ENCODE measurements at regions not wholly inside any gene's neighbourhood (a gene's known extent, or its start where the extent isn't known, plus 50 kb on each side); places are given as distances from the start of the nearest gene placed in this dataset.

DNA sequence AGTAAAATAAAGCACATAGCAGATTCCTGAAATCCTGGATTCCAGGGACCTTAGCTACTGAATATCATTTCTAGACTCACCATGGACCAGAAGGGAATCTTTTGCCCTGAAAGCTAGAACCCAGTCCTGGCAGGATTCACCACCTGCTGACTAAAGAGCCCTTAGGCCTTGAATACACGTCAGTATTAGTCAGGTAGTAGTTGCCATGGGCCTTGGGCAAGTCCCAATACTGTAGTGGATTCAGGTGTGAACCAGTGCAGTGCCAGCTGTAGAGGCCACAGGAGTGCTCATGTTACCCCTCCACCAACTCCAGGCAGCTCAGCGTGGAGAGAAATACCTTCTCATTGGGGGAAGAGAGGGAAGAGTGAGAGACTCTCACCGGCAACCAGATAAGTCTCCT, 64.1 kb upstream of the UBQLN2 start:
- TF ChIP-seq NFIC (IDR thresholded peaks at IDR 0.05; ENCODE audit: low read depth, low read length) = no peak
- TF ChIP-seq, protein P1, sequence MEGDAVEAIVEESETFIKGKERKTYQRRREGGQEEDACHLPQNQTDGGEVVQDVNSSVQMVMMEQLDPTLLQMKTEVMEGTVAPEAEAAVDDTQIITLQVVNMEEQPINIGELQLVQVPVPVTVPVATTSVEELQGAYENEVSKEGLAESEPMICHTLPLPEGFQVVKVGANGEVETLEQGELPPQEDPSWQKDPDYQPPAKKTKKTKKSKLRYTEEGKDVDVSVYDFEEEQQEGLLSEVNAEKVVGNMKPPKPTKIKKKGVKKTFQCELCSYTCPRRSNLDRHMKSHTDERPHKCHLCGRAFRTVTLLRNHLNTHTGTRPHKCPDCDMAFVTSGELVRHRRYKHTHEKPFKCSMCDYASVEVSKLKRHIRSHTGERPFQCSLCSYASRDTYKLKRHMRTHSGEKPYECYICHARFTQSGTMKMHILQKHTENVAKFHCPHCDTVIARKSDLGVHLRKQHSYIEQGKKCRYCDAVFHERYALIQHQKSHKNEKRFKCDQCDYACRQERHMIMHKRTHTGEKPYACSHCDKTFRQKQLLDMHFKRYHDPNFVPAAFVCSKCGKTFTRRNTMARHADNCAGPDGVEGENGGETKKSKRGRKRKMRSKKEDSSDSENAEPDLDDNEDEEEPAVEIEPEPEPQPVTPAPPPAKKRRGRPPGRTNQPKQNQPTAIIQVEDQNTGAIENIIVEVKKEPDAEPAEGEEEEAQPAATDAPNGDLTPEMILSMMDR (IDR thresholded peaks at IDR 0.05 in 2 of 3, conservative IDR thresholded peaks at IDR 0.05 in 1 of 3; ENCODE audit: control insufficient read depth in 2 of 3, extremely low read depth in 1 of 3, insufficient read depth in 1 of 3, low read depth in 3 of 3, low read length in 3 of 3) = no peak
- TF ChIP-seq, protein P2, sequence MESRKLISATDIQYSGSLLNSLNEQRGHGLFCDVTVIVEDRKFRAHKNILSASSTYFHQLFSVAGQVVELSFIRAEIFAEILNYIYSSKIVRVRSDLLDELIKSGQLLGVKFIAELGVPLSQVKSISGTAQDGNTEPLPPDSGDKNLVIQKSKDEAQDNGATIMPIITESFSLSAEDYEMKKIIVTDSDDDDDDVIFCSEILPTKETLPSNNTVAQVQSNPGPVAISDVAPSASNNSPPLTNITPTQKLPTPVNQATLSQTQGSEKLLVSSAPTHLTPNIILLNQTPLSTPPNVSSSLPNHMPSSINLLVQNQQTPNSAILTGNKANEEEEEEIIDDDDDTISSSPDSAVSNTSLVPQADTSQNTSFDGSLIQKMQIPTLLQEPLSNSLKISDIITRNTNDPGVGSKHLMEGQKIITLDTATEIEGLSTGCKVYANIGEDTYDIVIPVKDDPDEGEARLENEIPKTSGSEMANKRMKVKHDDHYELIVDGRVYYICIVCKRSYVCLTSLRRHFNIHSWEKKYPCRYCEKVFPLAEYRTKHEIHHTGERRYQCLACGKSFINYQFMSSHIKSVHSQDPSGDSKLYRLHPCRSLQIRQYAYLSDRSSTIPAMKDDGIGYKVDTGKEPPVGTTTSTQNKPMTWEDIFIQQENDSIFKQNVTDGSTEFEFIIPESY (IDR thresholded peaks at IDR 0.05) = no peak
- TF ChIP-seq TCF7 (IDR thresholded peaks at IDR 0.05; ENCODE audit: borderline replicate concordance) = no peak
- TF ChIP-seq CHD1 (IDR thresholded peaks at IDR 0.05; ENCODE audit: low read depth, low read length) = no peak
- no peak for TF ChIP-seq CHD4 (IDR thresholded peaks at IDR 0.05)
- TF ChIP-seq SP1 (IDR thresholded peaks at IDR 0.05; ENCODE audit: low read depth, low read length) = no peak
- TF ChIP-seq ETV6 (conservative IDR thresholded peaks at IDR 0.05 in 1 of 2, IDR thresholded peaks at IDR 0.05 in 1 of 2; ENCODE audit: borderline replicate concordance in 1 of 2, low read depth in 1 of 2) = no peak
- TF ChIP-seq ZNF274 (IDR thresholded peaks at IDR 0.05; ENCODE audit: insufficient read depth, insufficient read length) = no peak
- TF ChIP-seq, protein P3, sequence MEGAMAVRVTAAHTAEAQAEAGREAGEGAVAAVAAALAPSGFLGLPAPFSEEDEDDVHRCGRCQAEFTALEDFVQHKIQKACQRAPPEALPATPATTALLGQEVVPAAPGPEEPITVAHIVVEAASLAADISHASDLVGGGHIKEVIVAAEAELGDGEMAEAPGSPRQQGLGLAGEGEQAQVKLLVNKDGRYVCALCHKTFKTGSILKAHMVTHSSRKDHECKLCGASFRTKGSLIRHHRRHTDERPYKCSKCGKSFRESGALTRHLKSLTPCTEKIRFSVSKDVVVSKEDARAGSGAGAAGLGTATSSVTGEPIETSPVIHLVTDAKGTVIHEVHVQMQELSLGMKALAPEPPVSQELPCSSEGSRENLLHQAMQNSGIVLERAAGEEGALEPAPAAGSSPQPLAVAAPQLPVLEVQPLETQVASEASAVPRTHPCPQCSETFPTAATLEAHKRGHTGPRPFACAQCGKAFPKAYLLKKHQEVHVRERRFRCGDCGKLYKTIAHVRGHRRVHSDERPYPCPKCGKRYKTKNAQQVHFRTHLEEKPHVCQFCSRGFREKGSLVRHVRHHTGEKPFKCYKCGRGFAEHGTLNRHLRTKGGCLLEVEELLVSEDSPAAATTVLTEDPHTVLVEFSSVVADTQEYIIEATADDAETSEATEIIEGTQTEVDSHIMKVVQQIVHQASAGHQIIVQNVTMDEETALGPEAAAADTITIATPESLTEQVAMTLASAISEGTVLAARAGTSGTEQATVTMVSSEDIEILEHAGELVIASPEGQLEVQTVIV (IDR thresholded peaks at IDR 0.05; ENCODE audit: borderline replicate concordance, partially characterized antibody) = no peak
- TF ChIP-seq EZH2 (IDR thresholded peaks at IDR 0.05; ENCODE audit: borderline replicate concordance, control insufficient read depth, low read depth, low read length) = no peak
- no peak for TF ChIP-seq ZNF384 (IDR thresholded peaks at IDR 0.05; ENCODE audit: borderline replicate concordance, low read depth, low read length)

Measured in GM12878 (cell line).